H1 (cell line): ENCODE measurements at regions not wholly inside any gene's neighbourhood (a gene's known extent, or its start where the extent isn't known, plus 50 kb on each side); places are given as distances from the start of the nearest gene placed in this dataset.

Source experiments
- CEBPB ChIP-seq: IDR thresholded peaks from 2 replicates; pipeline ENCODE4 v1.6.1; 2012; ENCODE audit warnings: low read depth, low read length
- CTCF ChIP-seq, 3 experiments: IDR thresholded peaks; 1 replicate in 2 of 3; 2 replicates in 1 of 3; pipeline versions ENCODE4 v1.5.1 to v1.6.1; 2011; ENCODE audit warnings: low read length in 3 of 3, mild to moderate bottlenecking in 3 of 3, inconsistent platforms in 2 of 3, low read depth in 1 of 3, moderate library complexity in 1 of 3; ENCODE audit not compliant: insufficient read depth in 1 of 3; ENCODE audit errors: control extremely low read depth in 1 of 3
- TAF1 ChIP-seq: IDR thresholded peaks from 2 replicates; pipeline ENCODE4 v1.6.1; 2011; ENCODE audit warnings: mild to moderate bottlenecking, low read depth, low read length

GRCh38 chr18:78086931-78087330 lies 837.3 kb downstream of the GALR1 start:
- TF ChIP-seq CTCF (IDR thresholded peaks at IDR 0.05; ENCODE audit: control extremely low read depth in 1 of 3, insufficient read depth in 1 of 3, low read depth in 1 of 3, low read length in 3 of 3) = no peak
- no peak for TF ChIP-seq CEBPB
- no peak for TF ChIP-seq TAF1
